ENCODE measurements at regions not wholly inside any gene's neighbourhood (a gene's known extent, or its start where the extent isn't known, plus 50 kb on each side); places are given as distances from the start of the nearest gene placed in this dataset.
"Not testable (repeated sequence)": the region's sequence is repeated elsewhere in the genome, so short reads cannot be mapped to it uniquely, and the experiment has no call there.

GRCh38 chr2:207372483-207372882 lies 157.3 kb upstream of the CREB1 start:
- no peak for DNase-seq

- no peak for DNase-seq
Measured at GRCh38 chr2:207375207-207375875, 154.4 kb upstream of the CREB1 start.

GRCh38 chr2:207378620-207379019 lies 151.1 kb upstream of the CREB1 start:
- DNase-seq, result not testable (repeated sequence)

- no peak for DNase-seq
Measured at GRCh38 chr2:207385076-207385475, 144.7 kb upstream of the CREB1 start.

- no peak for DNase-seq
Measured at GRCh38 chr2:207385903-207386302, 143.9 kb upstream of the CREB1 start.

GRCh38 chr2:207387001-207387571 lies 142.7 kb upstream of the CREB1 start:
- no peak for DNase-seq

- peak; percentile 10 for DNase-seq
Measured at GRCh38 chr2:207390302-207391095, 139.3 kb upstream of the CREB1 start.

- no peak for DNase-seq
Measured at GRCh38 chr2:207394203-207394781, 135.5 kb upstream of the CREB1 start.

GRCh38 chr2:207394812-207395534 lies 134.8 kb upstream of the CREB1 start:
- no peak for DNase-seq

GRCh38 chr2:207395535-207396251 lies 134.1 kb upstream of the CREB1 start:
- DNase-seq, result peak; percentile 9

GRCh38 chr2:207397917-207398655 lies 131.7 kb upstream of the CREB1 start:
- DNase-seq, result no peak

- no peak for DNase-seq
Measured at GRCh38 chr2:207399301-207399700, 130.5 kb upstream of the CREB1 start.

- no peak for DNase-seq
Measured at GRCh38 chr2:207401338-207401737, 128.4 kb upstream of the CREB1 start.

- no peak for DNase-seq
Measured at GRCh38 chr2:207403141-207403540, 126.6 kb upstream of the CREB1 start.

- DNase-seq, result no peak
Measured at GRCh38 chr2:207403950-207404349, 125.8 kb upstream of the CREB1 start.

GRCh38 chr2:207405150-207405549 lies 124.6 kb upstream of the CREB1 start:
- no peak for DNase-seq

GRCh38 chr2:207408086-207408794 lies 121.5 kb upstream of the CREB1 start:
- peak; percentile 19 for DNase-seq

GRCh38 chr2:207409517-207409916 lies 120.2 kb upstream of the CREB1 start:
- no peak for DNase-seq

GRCh38 chr2:207412787-207413310 lies 116.9 kb upstream of the CREB1 start:
- no peak for DNase-seq

- no peak for DNase-seq
Measured at GRCh38 chr2:207413376-207413907, 116.3 kb upstream of the CREB1 start.
